22Rv1 (cell line): ENCODE measurements at regions not wholly inside any gene's neighbourhood (a gene's known extent, or its start where the extent isn't known, plus 50 kb on each side); places are given as distances from the start of the nearest gene placed in this dataset.
A peak's percentile ranks its signal among the peaks of the same experiment; 100 is the strongest.

Experiments used
- H3K27ac ChIP-seq: fragments of 450-650 bp; 2 replicates; pipeline ENCODE4 v1.5.1; 2017
- ZFX ChIP-seq: fragments of 450-650 bp; IDR thresholded peaks from 2 replicates; pipeline ENCODE4 v1.6.1; 2017; ENCODE audit warnings: antibody characterized with exemption, borderline replicate concordance
- TF ChIP-seq, protein P1 (sequence below): fragments of 450-650 bp; IDR thresholded peaks from 2 replicates; pipeline ENCODE4 v1.5.1; 2017; ENCODE audit warnings: mild to moderate bottlenecking

DNA sequence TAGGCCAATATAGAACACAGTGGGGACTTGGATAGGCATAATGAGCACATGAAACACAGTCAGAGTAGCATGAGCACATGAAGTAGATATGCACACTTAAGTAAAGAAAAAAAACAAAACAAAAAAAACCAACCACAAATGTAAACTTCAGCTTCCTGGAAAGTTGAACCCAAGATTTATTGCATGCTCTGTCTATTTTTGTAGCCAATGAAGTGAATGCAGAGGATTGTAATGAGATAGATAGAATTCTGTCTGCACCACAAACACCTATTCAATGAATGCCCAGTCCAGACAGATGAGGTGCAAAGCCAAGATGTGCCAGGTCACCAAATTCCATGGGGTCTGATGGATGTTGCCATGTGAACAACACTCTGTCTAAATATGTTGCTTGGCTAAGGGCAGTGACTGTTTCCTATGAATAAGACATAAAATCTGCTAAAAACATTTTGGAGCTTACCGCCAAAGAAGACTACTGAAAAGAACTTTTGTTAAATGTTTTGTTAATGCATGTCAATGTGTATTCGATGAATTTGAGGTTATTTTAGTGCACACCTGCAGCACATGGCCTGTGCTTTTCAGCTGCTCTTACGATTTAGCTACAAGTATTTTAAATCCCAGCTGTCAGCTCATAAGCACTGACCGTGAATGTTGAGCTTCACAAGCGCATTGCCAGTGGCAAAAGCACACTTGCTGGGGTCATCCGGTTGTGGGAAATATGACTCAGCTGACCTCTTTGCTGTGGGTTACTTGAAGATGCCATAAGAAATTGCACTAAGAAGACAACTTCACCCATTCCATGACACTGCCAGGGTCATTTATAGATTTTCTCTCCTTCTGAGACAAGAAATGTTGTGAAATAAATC is 374.8 kb upstream of the GNPDA2 start:
- no peak overlapping the region for H3K27ac ChIP-seq
- TF ChIP-seq, protein P1, sequence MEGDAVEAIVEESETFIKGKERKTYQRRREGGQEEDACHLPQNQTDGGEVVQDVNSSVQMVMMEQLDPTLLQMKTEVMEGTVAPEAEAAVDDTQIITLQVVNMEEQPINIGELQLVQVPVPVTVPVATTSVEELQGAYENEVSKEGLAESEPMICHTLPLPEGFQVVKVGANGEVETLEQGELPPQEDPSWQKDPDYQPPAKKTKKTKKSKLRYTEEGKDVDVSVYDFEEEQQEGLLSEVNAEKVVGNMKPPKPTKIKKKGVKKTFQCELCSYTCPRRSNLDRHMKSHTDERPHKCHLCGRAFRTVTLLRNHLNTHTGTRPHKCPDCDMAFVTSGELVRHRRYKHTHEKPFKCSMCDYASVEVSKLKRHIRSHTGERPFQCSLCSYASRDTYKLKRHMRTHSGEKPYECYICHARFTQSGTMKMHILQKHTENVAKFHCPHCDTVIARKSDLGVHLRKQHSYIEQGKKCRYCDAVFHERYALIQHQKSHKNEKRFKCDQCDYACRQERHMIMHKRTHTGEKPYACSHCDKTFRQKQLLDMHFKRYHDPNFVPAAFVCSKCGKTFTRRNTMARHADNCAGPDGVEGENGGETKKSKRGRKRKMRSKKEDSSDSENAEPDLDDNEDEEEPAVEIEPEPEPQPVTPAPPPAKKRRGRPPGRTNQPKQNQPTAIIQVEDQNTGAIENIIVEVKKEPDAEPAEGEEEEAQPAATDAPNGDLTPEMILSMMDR, result no peak
- TF ChIP-seq ZFX, result no peak

DNA sequence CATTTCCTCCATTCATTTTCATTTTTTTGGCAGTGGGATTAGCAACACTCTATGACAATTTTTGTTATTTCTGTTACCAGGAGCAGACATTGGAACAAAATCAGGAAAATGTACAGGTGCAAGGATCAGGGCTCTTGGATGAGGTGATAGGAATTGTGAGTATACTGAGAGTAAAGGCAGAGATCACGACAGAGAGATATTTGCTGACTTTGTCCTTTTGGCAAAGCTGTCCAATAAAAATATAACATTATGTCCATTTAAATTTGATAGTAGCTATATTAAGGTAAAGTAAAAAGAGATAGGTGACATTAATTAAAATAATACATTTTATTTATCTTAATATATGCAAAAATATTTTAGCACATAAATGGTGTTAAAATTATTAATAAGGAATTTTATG is 373.1 kb upstream of the GNPDA2 start:
- TF ChIP-seq, protein P1, result no peak
- no peak for TF ChIP-seq ZFX
- H3K27ac ChIP-seq, result no peak overlapping the region

DNA sequence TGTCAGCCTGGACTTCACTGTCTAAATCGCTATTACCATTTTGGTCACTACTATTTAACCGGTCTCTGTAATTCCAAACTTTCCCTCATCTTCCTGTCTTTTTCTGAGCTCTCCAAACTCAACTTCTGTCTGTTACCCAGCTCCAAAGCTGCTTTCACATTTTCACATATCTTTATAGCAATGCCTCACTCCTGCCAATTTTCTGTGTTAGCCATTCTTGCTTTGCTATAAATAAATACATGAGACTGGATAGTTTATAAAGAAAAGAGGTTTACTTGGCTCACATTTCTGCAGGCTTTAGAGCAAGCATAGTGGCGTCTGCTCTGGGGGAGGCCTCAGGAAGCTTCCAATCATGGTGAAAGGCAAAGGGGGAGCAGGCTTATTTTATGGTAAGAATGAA is 368.3 kb upstream of the GNPDA2 start:
- no peak overlapping the region for H3K27ac ChIP-seq
- TF ChIP-seq, protein P1, result no peak
- TF ChIP-seq ZFX, result no peak

DNA sequence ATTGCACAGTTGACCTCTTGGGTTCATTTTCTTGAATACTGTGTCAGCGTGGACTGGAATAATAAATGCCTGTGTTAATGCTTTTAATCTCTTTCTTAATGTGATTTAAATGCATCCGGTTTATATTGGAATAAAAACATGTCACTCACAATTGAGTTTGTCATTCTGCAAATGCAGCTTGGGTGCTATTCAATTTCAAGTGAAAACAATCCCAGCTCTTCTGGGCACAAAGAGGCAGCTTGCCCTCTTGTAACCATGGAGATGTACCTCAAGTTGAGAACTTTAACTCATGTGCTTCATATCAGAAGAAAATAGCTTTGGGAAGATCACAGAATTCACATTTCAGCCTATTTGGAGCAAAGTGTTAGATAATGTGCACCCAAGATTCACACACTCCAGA is 355.7 kb upstream of the GNPDA2 start:
- TF ChIP-seq ZFX, result no peak
- TF ChIP-seq, protein P1, result no peak
- no peak overlapping the region for H3K27ac ChIP-seq

DNA sequence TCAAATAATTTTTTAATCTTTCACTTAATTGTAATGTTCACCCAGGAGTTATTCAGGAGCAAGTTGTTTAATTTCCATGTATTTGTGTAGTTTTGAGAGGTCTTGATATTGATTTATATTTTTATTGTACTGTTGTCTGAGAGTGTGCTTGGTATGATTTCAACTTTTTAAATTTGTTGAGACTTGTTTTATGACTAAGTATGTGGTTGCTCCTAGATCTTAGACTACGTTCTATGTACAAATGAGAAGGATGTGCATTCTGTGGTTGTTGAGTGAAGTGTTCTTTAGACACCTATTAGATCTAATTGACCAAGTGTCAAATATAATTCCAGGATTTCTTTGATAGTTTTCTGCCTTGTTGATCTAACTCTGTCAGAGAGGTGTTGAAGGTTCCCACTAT is 353.3 kb upstream of the GNPDA2 start:
- no peak for TF ChIP-seq ZFX
- TF ChIP-seq, protein P1, result no peak
- H3K27ac ChIP-seq, result no peak overlapping the region

DNA sequence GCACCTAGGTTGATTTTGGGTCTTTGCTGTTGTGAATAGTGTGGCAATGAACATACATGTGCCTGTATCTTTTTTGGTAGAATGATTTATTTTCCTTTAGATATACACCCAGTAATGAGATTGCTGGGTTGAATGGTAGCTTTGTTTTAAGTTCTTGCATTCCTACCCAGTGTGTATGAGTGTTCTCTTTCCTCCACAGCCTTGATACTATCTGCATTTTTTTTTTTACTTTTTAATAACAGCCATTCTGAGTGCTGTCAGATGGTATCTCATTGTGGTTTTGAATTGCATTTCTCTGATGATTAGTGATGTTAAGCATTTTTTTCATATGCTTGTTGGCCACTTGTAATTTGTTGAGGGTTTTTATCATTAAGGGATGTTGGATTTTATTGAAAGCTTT is 351.8 kb upstream of the GNPDA2 start:
- no peak for TF ChIP-seq ZFX
- TF ChIP-seq, protein P1, result no peak
- no peak overlapping the region for H3K27ac ChIP-seq

DNA sequence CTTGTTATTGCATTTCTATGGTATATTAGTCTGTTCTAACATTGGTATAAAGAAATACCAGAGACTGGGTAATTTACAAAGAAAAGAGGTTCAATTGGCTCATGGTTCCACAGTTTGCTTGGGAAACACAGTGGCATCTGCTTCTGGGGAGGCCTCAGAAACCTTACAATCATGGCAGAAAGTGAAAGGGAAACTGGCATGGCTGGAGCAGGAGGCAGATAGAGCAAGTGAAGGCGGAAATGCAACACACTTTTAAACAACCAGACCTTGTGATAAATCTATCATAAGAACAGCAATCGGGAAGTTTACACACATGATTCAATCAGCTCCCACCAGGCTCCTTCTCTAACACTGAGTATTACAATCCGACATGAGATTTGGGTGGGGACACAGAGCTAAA is 346.6 kb upstream of the GNPDA2 start:
- TF ChIP-seq ZFX, result no peak
- TF ChIP-seq, protein P1, result no peak
- H3K27ac ChIP-seq, result peak overlapping the region; percentile 37
